SK-N-SH treated with all-trans-retinoic acid at 6 μM for 48 hours (cell line): ENCODE measurements at regions not wholly inside any gene's neighbourhood (a gene's known extent, or its start where the extent isn't known, plus 50 kb on each side); places are given as distances from the start of the nearest gene placed in this dataset.

Source experiments
- ATAC-seq: fragments of 200-7000 bp; cut with Tn5 transposase; 3 replicates; pipeline ENCODE4 v1.9.1; 2020; ENCODE audit warnings: mild to moderate bottlenecking, moderate library complexity
- ARNTL ChIP-seq: fragments of 450-650 bp; formaldehyde crosslinking; IDR thresholded peaks from 2 replicates; pipeline ENCODE4 v1.5.0; 2020; ENCODE audit warnings: low read depth, mild to moderate bottlenecking, moderate library complexity, borderline replicate concordance
- BACH2 ChIP-seq: fragments of 250-450 bp; sonication (Bioruptor Pico); IDR thresholded peaks from 2 replicates; pipeline ENCODE4 v1.9.0; 2021; ENCODE audit warnings: mild to moderate bottlenecking, borderline replicate concordance
- CREB5 ChIP-seq: fragments of 250-450 bp; sonication (Bioruptor Pico); IDR thresholded peaks from 2 replicates; pipeline ENCODE4 v1.5.1; 2020; ENCODE audit warnings: low read depth, mild to moderate bottlenecking, moderate library complexity
- CSDC2 ChIP-seq: fragments of 250-450 bp; sonication (Bioruptor Pico); IDR thresholded peaks from 2 replicates; pipeline ENCODE4 v1.5.0; 2020; ENCODE audit warnings: mild to moderate bottlenecking, moderate library complexity
- ESRRG ChIP-seq: fragments of 250-450 bp; sonication (Bioruptor Pico); IDR thresholded peaks from 2 replicates; pipeline ENCODE4 v1.6.1; 2021; ENCODE audit warnings: mild to moderate bottlenecking
- GLIS3 ChIP-seq: fragments of 250-450 bp; sonication (Bioruptor Pico); IDR thresholded peaks from 2 replicates; pipeline ENCODE4 v1.5.0; 2020; ENCODE audit warnings: mild to moderate bottlenecking, moderate library complexity
- ISL1 ChIP-seq: fragments of 250-450 bp; sonication (Bioruptor Pico); IDR thresholded peaks from 2 replicates; pipeline ENCODE4 v2.1.2; 2022; ENCODE audit warnings: mild to moderate bottlenecking, moderate library complexity
- OSR1 ChIP-seq: fragments of 250-450 bp; sonication (Bioruptor Pico); IDR thresholded peaks from 2 replicates; pipeline ENCODE4 v1.8.0; 2022; ENCODE audit warnings: moderate library complexity, mild to moderate bottlenecking, inconsistent platforms
- PPARA ChIP-seq: fragments of 250-450 bp; sonication (Bioruptor Pico); IDR thresholded peaks from 2 replicates; pipeline ENCODE4 v1.5.0; 2020; ENCODE audit warnings: mild to moderate bottlenecking, borderline replicate concordance
- RARB ChIP-seq: fragments of 250-450 bp; sonication (Bioruptor Pico); IDR thresholded peaks from 2 replicates; pipeline ENCODE4 v1.8.0; 2021; ENCODE audit warnings: mild to moderate bottlenecking, moderate library complexity
- SNAI2 ChIP-seq: fragments of 250-450 bp; sonication (Bioruptor Pico); IDR thresholded peaks from 2 replicates; pipeline ENCODE4 v1.5.0; 2020; ENCODE audit warnings: mild to moderate bottlenecking, moderate library complexity
- TCF4 ChIP-seq: fragments of 250-450 bp; sonication (Bioruptor Pico); IDR thresholded peaks from 2 replicates; pipeline ENCODE4 v1.8.0; 2021; ENCODE audit warnings: mild to moderate bottlenecking, moderate library complexity, borderline replicate concordance
- TOX ChIP-seq: fragments of 250-450 bp; sonication (Bioruptor Pico); IDR thresholded peaks from 2 replicates; pipeline ENCODE4 v1.8.0; 2021; ENCODE audit warnings: mild to moderate bottlenecking, moderate library complexity, borderline replicate concordance
- ZC3H10 ChIP-seq: fragments of 250-450 bp; sonication (Bioruptor Pico); IDR thresholded peaks from 2 replicates; pipeline ENCODE4 v1.5.1; 2021; ENCODE audit warnings: mild to moderate bottlenecking, moderate library complexity
- ZFP3 ChIP-seq: fragments of 250-450 bp; sonication (Bioruptor Pico); IDR thresholded peaks from 2 replicates; pipeline ENCODE4 v1.5.0; 2020; ENCODE audit warnings: mild to moderate bottlenecking, moderate library complexity
- ZFP30 ChIP-seq: fragments of 450-650 bp; formaldehyde crosslinking; IDR thresholded peaks from 2 replicates; pipeline ENCODE4 v1.5.0; 2022; ENCODE audit warnings: mild to moderate bottlenecking, moderate library complexity
- ZNF565 ChIP-seq: fragments of 450-650 bp; formaldehyde crosslinking; conservative IDR thresholded peaks from 2 replicates; pipeline ENCODE4 v1.5.0; 2020; ENCODE audit warnings: low read depth, mild to moderate bottlenecking, moderate library complexity
- ZNF70 ChIP-seq: fragments of 450-650 bp; formaldehyde crosslinking; IDR thresholded peaks from 2 replicates; pipeline ENCODE4 v1.5.0; 2020; ENCODE audit warnings: mild to moderate bottlenecking, moderate library complexity
- ZNF8 ChIP-seq: fragments of 450-650 bp; formaldehyde crosslinking; IDR thresholded peaks from 2 replicates; pipeline ENCODE4 v1.5.0; 2020; ENCODE audit warnings: mild to moderate bottlenecking, moderate library complexity
- TF ChIP-seq, protein P1 (sequence below): fragments of 250-450 bp; sonication (Bioruptor Pico); IDR thresholded peaks from 2 replicates; pipeline ENCODE4 v1.8.0; 2021; ENCODE audit warnings: low read depth, mild to moderate bottlenecking, moderate library complexity, borderline replicate concordance
- TF ChIP-seq, protein P2 (sequence below): fragments of 250-450 bp; sonication (Bioruptor Pico); IDR thresholded peaks from 2 replicates; pipeline ENCODE4 v1.5.1; 2021; ENCODE audit warnings: mild to moderate bottlenecking, moderate library complexity
- TF ChIP-seq, protein P3 (sequence below): fragments of 250-450 bp; sonication (Bioruptor Pico); IDR thresholded peaks from 2 replicates; pipeline ENCODE4 v1.8.0; 2020; ENCODE audit warnings: mild to moderate bottlenecking, moderate library complexity, borderline replicate concordance

DNA sequence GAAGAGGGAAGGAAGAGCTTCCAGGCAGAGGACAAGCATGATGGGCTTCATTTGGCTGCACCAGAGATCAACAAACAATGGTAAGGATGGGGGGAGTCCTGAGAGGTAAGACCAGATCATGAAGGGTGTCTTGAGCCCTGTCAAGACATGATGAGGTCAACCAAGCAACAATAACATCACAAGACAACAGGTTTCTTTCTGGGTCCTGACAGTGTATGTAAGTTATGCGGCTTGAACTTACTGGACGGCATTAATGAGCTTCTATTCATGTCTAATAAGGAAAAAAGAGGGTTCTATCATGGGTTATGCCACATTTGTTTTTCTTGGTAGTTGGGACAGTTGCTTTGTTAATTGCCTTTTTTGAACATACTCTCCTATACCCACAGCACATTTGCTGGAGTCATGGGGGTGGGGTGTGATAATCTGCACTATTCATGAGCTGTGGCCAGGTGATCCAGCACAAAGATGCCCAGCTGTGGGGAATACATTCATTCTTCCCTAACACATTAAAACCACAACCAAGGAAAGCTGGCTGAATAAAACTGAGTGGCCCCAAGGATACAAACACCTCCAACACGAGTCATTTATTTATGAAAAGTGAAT is 168.8 kb upstream of the KLF14 start:
- ATAC-seq = no peak
- no peak for TF ChIP-seq RARB (CRISPR knock-in tag)
- TF ChIP-seq, protein P1, sequence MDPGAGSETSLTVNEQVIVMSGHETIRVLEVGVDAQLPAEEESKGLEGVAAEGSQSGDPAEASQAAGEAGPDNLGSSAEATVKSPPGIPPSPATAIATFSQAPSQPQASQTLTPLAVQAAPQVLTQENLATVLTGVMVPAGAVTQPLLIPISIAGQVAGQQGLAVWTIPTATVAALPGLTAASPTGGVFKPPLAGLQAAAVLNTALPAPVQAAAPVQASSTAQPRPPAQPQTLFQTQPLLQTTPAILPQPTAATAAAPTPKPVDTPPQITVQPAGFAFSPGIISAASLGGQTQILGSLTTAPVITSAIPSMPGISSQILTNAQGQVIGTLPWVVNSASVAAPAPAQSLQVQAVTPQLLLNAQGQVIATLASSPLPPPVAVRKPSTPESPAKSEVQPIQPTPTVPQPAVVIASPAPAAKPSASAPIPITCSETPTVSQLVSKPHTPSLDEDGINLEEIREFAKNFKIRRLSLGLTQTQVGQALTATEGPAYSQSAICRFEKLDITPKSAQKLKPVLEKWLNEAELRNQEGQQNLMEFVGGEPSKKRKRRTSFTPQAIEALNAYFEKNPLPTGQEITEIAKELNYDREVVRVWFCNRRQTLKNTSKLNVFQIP (CRISPR knock-in tag) = no peak
- no peak for TF ChIP-seq GLIS3
- TF ChIP-seq CSDC2 (CRISPR knock-in tag) = 0 out of 2 replicates have a peak, but pooled peaks have one; percentile 13
- TF ChIP-seq TCF4 (CRISPR knock-in tag) = no peak

GRCh38 chr7:130903358-130903974 is 169.5 kb upstream of the KLF14 start:
- peak; percentile 13 for ATAC-seq
- peak; percentile 85; the same call in 1 of the 2 replicates for TF ChIP-seq TOX (CRISPR knock-in tag)
- peak; percentile 45; the same call in 1 of the 2 replicates for TF ChIP-seq ZC3H10 (CRISPR knock-in tag)
- no peak for TF ChIP-seq ZNF8 (CRISPR knock-in tag)
- no peak for TF ChIP-seq ARNTL
- TF ChIP-seq ZNF70 (CRISPR knock-in tag) = no peak
- TF ChIP-seq, protein P2, sequence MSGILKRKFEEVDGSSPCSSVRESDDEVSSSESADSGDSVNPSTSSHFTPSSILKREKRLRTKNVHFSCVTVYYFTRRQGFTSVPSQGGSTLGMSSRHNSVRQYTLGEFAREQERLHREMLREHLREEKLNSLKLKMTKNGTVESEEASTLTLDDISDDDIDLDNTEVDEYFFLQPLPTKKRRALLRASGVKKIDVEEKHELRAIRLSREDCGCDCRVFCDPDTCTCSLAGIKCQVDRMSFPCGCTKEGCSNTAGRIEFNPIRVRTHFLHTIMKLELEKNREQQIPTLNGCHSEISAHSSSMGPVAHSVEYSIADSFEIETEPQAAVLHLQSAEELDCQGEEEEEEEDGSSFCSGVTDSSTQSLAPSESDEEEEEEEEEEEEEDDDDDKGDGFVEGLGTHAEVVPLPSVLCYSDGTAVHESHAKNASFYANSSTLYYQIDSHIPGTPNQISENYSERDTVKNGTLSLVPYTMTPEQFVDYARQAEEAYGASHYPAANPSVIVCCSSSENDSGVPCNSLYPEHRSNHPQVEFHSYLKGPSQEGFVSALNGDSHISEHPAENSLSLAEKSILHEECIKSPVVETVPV (CRISPR knock-in tag) = peak; percentile 20; the same call in 1 of the 2 replicates
- TF ChIP-seq, protein P1 (CRISPR knock-in tag) = peak; percentile 69; the same call in 1 of the 2 replicates
- no peak for TF ChIP-seq ZNF565 (CRISPR knock-in tag)
- TF ChIP-seq GLIS3 = no peak
- TF ChIP-seq PPARA (CRISPR knock-in tag) = no peak
- no peak for TF ChIP-seq CREB5
- TF ChIP-seq RARB (CRISPR knock-in tag) = no peak
- TF ChIP-seq ZFP3 = 0 out of 2 replicates have a peak, but pooled peaks have one; percentile 28
- TF ChIP-seq SNAI2 (CRISPR knock-in tag) = no peak
- 0 out of 2 replicates have a peak, but pooled peaks have one; percentile 71 for TF ChIP-seq CSDC2 (CRISPR knock-in tag)
- no peak for TF ChIP-seq TCF4 (CRISPR knock-in tag)

DNA sequence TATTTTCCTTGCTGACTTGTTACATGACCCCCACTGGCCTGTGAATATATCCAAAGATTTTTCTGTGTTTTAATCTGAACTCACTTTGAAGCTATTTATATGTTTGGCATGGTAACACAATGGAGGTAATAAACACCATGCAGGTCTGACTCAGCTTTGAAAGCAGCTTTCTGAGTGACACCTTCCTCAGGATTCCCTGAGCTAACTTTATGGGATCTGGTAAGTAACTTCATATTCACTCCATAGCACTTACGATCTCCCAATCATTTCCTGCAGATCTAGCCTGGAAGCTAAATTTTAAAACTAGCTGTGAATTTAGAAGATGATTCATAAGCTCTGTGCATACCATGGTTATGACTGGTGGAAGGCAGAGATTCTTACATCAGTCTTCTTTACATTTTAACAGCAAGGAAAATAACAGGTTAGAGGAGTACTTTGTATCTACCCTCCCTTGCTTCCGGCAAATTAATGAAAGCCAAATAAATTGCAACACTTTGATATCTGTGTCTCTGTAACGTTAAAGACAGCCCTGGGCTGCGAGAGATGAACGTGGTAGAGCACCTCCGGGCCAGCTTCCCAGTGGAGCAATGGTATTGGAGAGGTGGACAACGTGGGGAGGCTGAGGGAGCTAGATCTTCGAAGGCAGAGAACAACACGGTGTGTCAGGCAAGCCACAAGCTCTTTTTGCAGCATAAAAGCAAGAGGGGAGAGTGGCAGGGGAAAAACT is 170.2 kb upstream of the KLF14 start:
- TF ChIP-seq OSR1 (CRISPR knock-in tag) (no peak), SNAI2 (CRISPR knock-in tag) (no peak), ZFP30 (CRISPR knock-in tag) (no peak), ARNTL (no peak), BACH2 (no peak), CSDC2 (CRISPR knock-in tag) (no peak), TCF4 (CRISPR knock-in tag) (no peak), ESRRG (no peak), ISL1 (peak; percentile 85), ZNF565 (CRISPR knock-in tag) (no peak), RARB (CRISPR knock-in tag) (no peak), TOX (CRISPR knock-in tag) (0 out of 2 replicates have a peak, but pooled peaks have one; percentile 47), ZNF8 (CRISPR knock-in tag) (no peak), GLIS3 (no peak), CREB5 (peak; percentile 68; the same call in 1 of the 2 replicates)
- TF ChIP-seq, protein P3, sequence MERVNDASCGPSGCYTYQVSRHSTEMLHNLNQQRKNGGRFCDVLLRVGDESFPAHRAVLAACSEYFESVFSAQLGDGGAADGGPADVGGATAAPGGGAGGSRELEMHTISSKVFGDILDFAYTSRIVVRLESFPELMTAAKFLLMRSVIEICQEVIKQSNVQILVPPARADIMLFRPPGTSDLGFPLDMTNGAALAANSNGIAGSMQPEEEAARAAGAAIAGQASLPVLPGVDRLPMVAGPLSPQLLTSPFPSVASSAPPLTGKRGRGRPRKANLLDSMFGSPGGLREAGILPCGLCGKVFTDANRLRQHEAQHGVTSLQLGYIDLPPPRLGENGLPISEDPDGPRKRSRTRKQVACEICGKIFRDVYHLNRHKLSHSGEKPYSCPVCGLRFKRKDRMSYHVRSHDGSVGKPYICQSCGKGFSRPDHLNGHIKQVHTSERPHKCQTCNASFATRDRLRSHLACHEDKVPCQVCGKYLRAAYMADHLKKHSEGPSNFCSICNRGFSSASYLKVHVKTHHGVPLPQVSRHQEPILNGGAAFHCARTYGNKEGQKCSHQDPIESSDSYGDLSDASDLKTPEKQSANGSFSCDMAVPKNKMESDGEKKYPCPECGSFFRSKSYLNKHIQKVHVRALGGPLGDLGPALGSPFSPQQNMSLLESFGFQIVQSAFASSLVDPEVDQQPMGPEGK (CRISPR knock-in tag) = no peak
- TF ChIP-seq, all 23 proteins: peak for 3
- ATAC-seq = peak; percentile 67
